PC-3 (cell line): ENCODE measurements at regions not wholly inside any gene's neighbourhood (a gene's known extent, or its start where the extent isn't known, plus 50 kb on each side); places are given as distances from the start of the nearest gene placed in this dataset.

Experiments used
- CTCF ChIP-seq: fragments of 300-600 bp; sonication (generic); conservative IDR thresholded peaks from 2 replicates; pipeline ENCODE4 v1.5.1; 2017; ENCODE audit warnings: antibody characterized with exemption, low read depth, mild to moderate bottlenecking, low read length
- EZH2 ChIP-seq: fragments of 300-600 bp; sonication (generic); IDR thresholded peaks from one replicate; pipeline ENCODE4 v1.6.1; 2017; ENCODE audit warnings: antibody characterized with exemption, mild to moderate bottlenecking, low read length; ENCODE audit not compliant: unreplicated experiment
- EZH2phosphoT487 ChIP-seq: fragments of 300-600 bp; sonication (generic); IDR thresholded peaks from 2 replicates; pipeline ENCODE4 v1.6.1; 2018; ENCODE audit warnings: mild to moderate bottlenecking, antibody characterized with exemption, low read length, borderline replicate concordance

DNA sequence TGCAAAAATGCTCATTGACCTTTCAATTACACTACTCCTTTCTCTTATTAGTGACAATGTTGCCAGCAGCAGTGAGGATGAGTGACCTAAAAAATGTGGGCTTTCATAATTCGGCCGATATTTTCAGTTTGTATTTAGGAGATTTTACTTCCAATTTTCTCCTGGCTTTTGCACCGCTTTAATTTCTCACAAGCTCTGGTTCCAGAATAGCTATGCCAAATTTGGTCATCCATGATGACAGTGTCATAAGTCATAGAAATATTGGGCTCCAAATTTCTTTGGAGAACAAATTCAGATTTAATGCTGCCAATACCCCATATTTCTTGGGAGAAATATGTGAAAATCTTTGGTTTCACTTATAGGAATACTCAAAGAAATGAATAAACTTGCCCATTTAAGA is 187.7 kb upstream of the HCCS start:
- TF ChIP-seq CTCF, result no peak
- no peak for TF ChIP-seq EZH2
- no peak for TF ChIP-seq EZH2phosphoT487
